Prostate gland (tissue), 2 donors: ENCODE measurements at regions not wholly inside any gene's neighbourhood (a gene's known extent, or its start where the extent isn't known, plus 50 kb on each side); places are given as distances from the start of the nearest gene placed in this dataset.
"Not testable (repeated sequence)": the region's sequence is repeated elsewhere in the genome, so short reads cannot be mapped to it uniquely, and the experiment has no call there.

Experiments used
- CTCF ChIP-seq, 4 experiments: fragments of 200-600 bp in 2 of 4; fragments of 450-650 bp in 2 of 4; sonication (generic) in 2 of 4; IDR thresholded peaks; 1 replicate in 3 of 4; 2 replicates in 1 of 4; pipeline ENCODE4 v1.5.1; 2016 to 2019; ENCODE audit warnings: antibody characterized with exemption in 4 of 4, mild to moderate bottlenecking in 2 of 4, moderate library complexity in 2 of 4
- POLR2A ChIP-seq: fragments of 450-650 bp; IDR thresholded peaks from one replicate; pipeline ENCODE4 v1.6.1; 2016; ENCODE audit warnings: antibody characterized with exemption, mild to moderate bottlenecking
- POLR2AphosphoS5 ChIP-seq: sonication (generic); formaldehyde crosslinking; IDR thresholded peaks from one replicate; pipeline ENCODE4 v1.6.1; 2017; ENCODE audit warnings: antibody characterized with exemption

- not testable (repeated sequence) for TF ChIP-seq CTCF (IDR thresholded peaks at IDR 0.05); POLR2A
- peak; percentile 19 for TF ChIP-seq POLR2AphosphoS5
Measured at GRCh38 chr5:34179453-34180190, 136.6 kb upstream of the C1QTNF3 start.
